IMR-90 (cell line): ENCODE measurements at regions not wholly inside any gene's neighbourhood (a gene's known extent, or its start where the extent isn't known, plus 50 kb on each side); places are given as distances from the start of the nearest gene placed in this dataset.

Experiments used
- ATAC-seq: fragments of 200-7000 bp; cut with Tn5 transposase; 2 replicates; pipeline ENCODE4 v1.9.1; 2020; ENCODE audit warnings: low read depth, mild to moderate bottlenecking, moderate library complexity
- BruUV-seq: library from RNA; stranded (reverse); fragments of 400-500 nt; replicated peaks from 2 replicates; lab custom pipeline; 2021; lab: Mats Ljungman, UMichigan
- CTCF ChIA-PET: fragments of 300-600 bp; formaldehyde crosslinking; extraction: SDS; loops from one replicate; lab custom pipeline; 2021; ENCODE audit warnings: antibody characterized with exemption; lab: Yijun Ruan, JAX
- POLR2A ChIA-PET: fragments of 300-600 bp; sonication (Branson Sonifier 250); formaldehyde crosslinking; loops from one replicate; lab custom pipeline; 2022; ENCODE audit warnings: antibody characterized with exemption; ENCODE audit not compliant: unreplicated experiment; lab: Charles Lee
- DNase-seq: peaks from one replicate; pipeline ENCODE4 v3.0.0; 2013
- H2AFZ ChIP-seq: replicated peaks from 2 replicates; pipeline ENCODE3; 2013; ENCODE audit warnings: low read length, mild to moderate bottlenecking; ENCODE audit not compliant: poor library complexity
- H2AK5ac ChIP-seq: 2 replicates; pipeline ENCODE4 v1.6.1; 2013; ENCODE audit warnings: low read depth, low read length, inconsistent platforms
- H2AK9ac ChIP-seq: replicated peaks from 2 replicates; pipeline ENCODE3; 2013; ENCODE audit warnings: mild to moderate bottlenecking, low read depth, low read length, moderate library complexity; ENCODE audit not compliant: poor library complexity
- H2BK120ac ChIP-seq: 2 replicates; pipeline ENCODE4 v1.6.1; 2013; ENCODE audit warnings: low read depth, low read length, inconsistent platforms
- H2BK15ac ChIP-seq: 3 replicates; pipeline ENCODE4 v1.6.1; 2013; ENCODE audit warnings: low read depth, low read length, inconsistent platforms
- H2BK20ac ChIP-seq: 2 replicates; pipeline ENCODE4 v1.6.1; 2013; ENCODE audit warnings: low read depth, mild to moderate bottlenecking, inconsistent platforms, low read length, moderate library complexity
- H2BK5ac ChIP-seq: 2 replicates; pipeline ENCODE4 v1.6.1; 2013; ENCODE audit warnings: mild to moderate bottlenecking, low read depth, low read length, inconsistent platforms; ENCODE audit not compliant: poor library complexity, severe bottlenecking
- H3K14ac ChIP-seq: replicated peaks from 2 replicates; pipeline ENCODE4 v1.6.1; 2013; ENCODE audit warnings: low read depth, low read length, inconsistent platforms
- H3K18ac ChIP-seq: 2 replicates; pipeline ENCODE4 v1.6.1; 2013; ENCODE audit warnings: low read depth, low read length, control low read depth
- H3K23ac ChIP-seq: 2 replicates; pipeline ENCODE4 v1.6.1; 2013; ENCODE audit warnings: low read depth, low read length, inconsistent platforms
- H3K27ac ChIP-seq: 2 replicates; pipeline ENCODE4 v1.5.1; 2013; ENCODE audit warnings: mild to moderate bottlenecking, control low read depth, low read length; ENCODE audit not compliant: insufficient read depth
- H3K27me3 ChIP-seq: 2 replicates; pipeline ENCODE4 v1.6.1; 2013; ENCODE audit warnings: low read length; ENCODE audit not compliant: control insufficient read depth, insufficient read depth
- H3K36me3 ChIP-seq: 2 replicates; pipeline ENCODE4 v1.6.1; 2013; ENCODE audit warnings: low read length, mixed read lengths; ENCODE audit not compliant: control insufficient read depth, insufficient read depth
- H3K4ac ChIP-seq: 2 replicates; pipeline ENCODE4 v1.6.1; 2013; ENCODE audit warnings: low read depth, low read length, inconsistent platforms
- H3K4me1 ChIP-seq: 2 replicates; pipeline ENCODE4 v1.6.1; 2013; ENCODE audit warnings: low read length, mixed read lengths; ENCODE audit not compliant: control insufficient read depth, insufficient read depth
- H3K4me2 ChIP-seq: 2 replicates; pipeline ENCODE4 v1.6.1; 2013; ENCODE audit warnings: low read depth, mild to moderate bottlenecking, control low read depth, low read length, moderate library complexity
- H3K4me3 ChIP-seq: 2 replicates; pipeline ENCODE4 v1.5.1; 2013; ENCODE audit warnings: low read depth, mild to moderate bottlenecking, control low read depth, low read length, moderate library complexity; ENCODE audit not compliant: insufficient read depth
- H3K56ac ChIP-seq: 2 replicates; pipeline ENCODE4 v1.6.1; 2013; ENCODE audit warnings: low read length, inconsistent platforms; ENCODE audit not compliant: insufficient read depth; ENCODE audit errors: extremely low read depth
- H3K79me1 ChIP-seq, 2 experiments: 2 replicates each; pipeline ENCODE4 v1.6.1; 2013; ENCODE audit warnings: low read length in 2 of 2, inconsistent platforms in 1 of 2, low read depth in 1 of 2
- H3K9ac ChIP-seq: 2 replicates; pipeline ENCODE4 v1.6.1; 2013; ENCODE audit warnings: low read depth, low read length, control low read depth
- H3K9me1 ChIP-seq: 2 replicates; pipeline ENCODE4 v1.6.1; 2013; ENCODE audit warnings: low read length, inconsistent platforms; ENCODE audit not compliant: insufficient read depth
- H3K9me3 ChIP-seq: 2 replicates; pipeline ENCODE4 v1.6.1; 2013; ENCODE audit warnings: low read length; ENCODE audit not compliant: control insufficient read depth, insufficient read depth
- H4K20me1 ChIP-seq: 2 replicates; pipeline ENCODE4 v1.6.1; 2013; ENCODE audit warnings: low read length, inconsistent platforms; ENCODE audit not compliant: insufficient read depth
- H4K5ac ChIP-seq: 2 replicates; pipeline ENCODE4 v1.6.1; 2013; ENCODE audit warnings: mild to moderate bottlenecking, low read depth, low read length, control low read depth
- H4K8ac ChIP-seq, 2 experiments: 2 replicates each; pipeline ENCODE4 v1.6.1; 2013; ENCODE audit warnings: low read depth in 2 of 2, low read length in 2 of 2, control low read depth in 1 of 2, inconsistent platforms in 1 of 2
- H4K91ac ChIP-seq: 2 replicates; pipeline ENCODE4 v1.6.1; 2013; ENCODE audit warnings: low read depth, low read length, inconsistent platforms; ENCODE audit not compliant: insufficient read depth
- BHLHE40 ChIP-seq: fragments of 150-350 bp; IDR thresholded peaks from 2 replicates; pipeline ENCODE4 v1.6.1; 2016; ENCODE audit warnings: mild to moderate bottlenecking, low read depth, low read length
- CHD1 ChIP-seq: IDR thresholded peaks from 2 replicates; pipeline ENCODE4 v1.6.1; 2012; ENCODE audit warnings: low read depth, low read length, improper control_type of control experiment
- FOS ChIP-seq: fragments of 150-350 bp; IDR thresholded peaks from 2 replicates; pipeline ENCODE4 v1.6.1; 2016; ENCODE audit warnings: low read depth, low read length
- POLR2A ChIP-seq: IDR thresholded peaks from 2 replicates; pipeline ENCODE4 v1.6.1; 2012; ENCODE audit warnings: mild to moderate bottlenecking, low read depth, low read length
- RCOR1 ChIP-seq: IDR thresholded peaks from 2 replicates; pipeline ENCODE4 v1.6.1; 2012; ENCODE audit warnings: mild to moderate bottlenecking, low read length, improper control_type of control experiment; ENCODE audit not compliant: insufficient replicate concordance
- whole genome bisulfite sequencing, 2 experiments: methylation state at CpG; one replicate each; pipeline versions ENCODE4 v1.1.5 to v1.1.7; 2013; ENCODE audit warnings: missing lambda C conversion rate in 2 of 2; ENCODE audit not compliant: insufficient read length in 1 of 2; ENCODE audit errors: extremely low coverage in 2 of 2; 5-methylcytosine and 5-hydroxymethylcytosine counted together
- dilution Hi-C: fragments of 300-500 bp; cut with HindIII; formaldehyde crosslinking; loops from one replicate; pipeline ENCODE4 v1.14.3; 2018; ENCODE audit warnings: low sequenced_read_pairs; ENCODE audit not compliant: unreplicated experiment
- in situ Hi-C: fragments of 300-500 bp; cut with MboI; formaldehyde crosslinking; loops from 3 replicates; pipeline ENCODE4 v1.14.3; 2019; ENCODE audit warnings: low sequenced_read_pairs, inconsistent platforms, mixed read lengths
- intact Hi-C: fragments of 100-400 bp; cut with micrococcal nuclease; formaldehyde crosslinking; loops from 2 replicates; pipeline ENCODE4 v1.10.0; 2022
- TF ChIP-seq, protein P1 (sequence below): conservative IDR thresholded peaks from 2 replicates; pipeline ENCODE4 v1.5.1; 2012; ENCODE audit warnings: mild to moderate bottlenecking, low read depth, low read length, improper control_type of control experiment

DNA sequence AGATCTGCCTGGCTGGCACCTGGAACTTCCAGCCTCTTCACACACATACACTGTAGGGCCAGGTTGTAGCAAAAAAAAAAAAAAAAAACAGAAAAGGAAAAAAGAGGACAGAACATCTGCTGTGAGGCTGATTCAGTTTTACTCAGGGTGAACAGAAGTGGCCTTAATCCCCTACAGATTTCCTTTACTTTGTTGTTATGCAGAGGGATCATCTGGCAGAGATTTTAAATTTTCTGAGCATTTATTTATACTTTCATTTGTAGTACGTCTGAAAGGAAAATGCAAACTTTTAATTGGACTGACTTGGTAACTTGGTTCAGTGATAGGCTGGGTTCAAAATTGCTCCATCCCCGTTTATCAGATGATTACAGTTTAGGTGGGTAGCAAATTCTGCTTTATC is 50.8 kb upstream of the PRICKLE1 start:
- intact Hi-C loops (no loop called here), in situ Hi-C loops (no loop called here), dilution Hi-C loops (no loop called here)
- Histone ChIP-seq H2AFZ (no peak overlapping the region), H3K9ac (no peak overlapping the region), H4K8ac (no peak overlapping the region), H4K5ac (no peak overlapping the region), H3K4ac (no peak overlapping the region), H2BK120ac (no peak overlapping the region), H3K79me1 (no peaks in the 10 kb centered on the region), H3K18ac (no peak overlapping the region), H3K4me3 (no peak overlapping the region), H4K20me1 (no peaks in the 10 kb centered on the region), H3K36me3 (no peaks in the 10 kb centered on the region), H3K4me1 (no peaks in the 10 kb centered on the region), H3K9me1 (no peaks in the 10 kb centered on the region), H4K91ac (no peak overlapping the region), H2AK9ac (no peak overlapping the region), H3K14ac (no peak overlapping the region), H2BK15ac (no peak overlapping the region), H3K27me3 (no peaks in the 10 kb centered on the region), H3K23ac (no peak overlapping the region), H2AK5ac (no peak overlapping the region), H2BK5ac (no peak overlapping the region), H2BK20ac (no peak overlapping the region), H3K27ac (no peak overlapping the region), H3K4me2 (no peak overlapping the region), H3K56ac (no peak overlapping the region), H3K9me3 (no peaks in the 10 kb centered on the region)
- TF ChIP-seq BHLHE40 (no peak), FOS (no peak), POLR2A (no peak), RCOR1 (no peak), CHD1 (no peak)
- TF ChIP-seq, protein P1, sequence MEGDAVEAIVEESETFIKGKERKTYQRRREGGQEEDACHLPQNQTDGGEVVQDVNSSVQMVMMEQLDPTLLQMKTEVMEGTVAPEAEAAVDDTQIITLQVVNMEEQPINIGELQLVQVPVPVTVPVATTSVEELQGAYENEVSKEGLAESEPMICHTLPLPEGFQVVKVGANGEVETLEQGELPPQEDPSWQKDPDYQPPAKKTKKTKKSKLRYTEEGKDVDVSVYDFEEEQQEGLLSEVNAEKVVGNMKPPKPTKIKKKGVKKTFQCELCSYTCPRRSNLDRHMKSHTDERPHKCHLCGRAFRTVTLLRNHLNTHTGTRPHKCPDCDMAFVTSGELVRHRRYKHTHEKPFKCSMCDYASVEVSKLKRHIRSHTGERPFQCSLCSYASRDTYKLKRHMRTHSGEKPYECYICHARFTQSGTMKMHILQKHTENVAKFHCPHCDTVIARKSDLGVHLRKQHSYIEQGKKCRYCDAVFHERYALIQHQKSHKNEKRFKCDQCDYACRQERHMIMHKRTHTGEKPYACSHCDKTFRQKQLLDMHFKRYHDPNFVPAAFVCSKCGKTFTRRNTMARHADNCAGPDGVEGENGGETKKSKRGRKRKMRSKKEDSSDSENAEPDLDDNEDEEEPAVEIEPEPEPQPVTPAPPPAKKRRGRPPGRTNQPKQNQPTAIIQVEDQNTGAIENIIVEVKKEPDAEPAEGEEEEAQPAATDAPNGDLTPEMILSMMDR: no peak
- WGBS, 2 experiments: no CpG with 5 or more reads among the region's 2 CpGs
- no TSS peak for BruUV-seq
- POLR2A ChIA-PET: no interaction called here
- CTCF ChIA-PET: no interaction called here
- no peak for DNase-seq
- ATAC-seq: no peak
